A549 (cell line): ENCODE measurements at regions not wholly inside any gene's neighbourhood (a gene's known extent, or its start where the extent isn't known, plus 50 kb on each side); places are given as distances from the start of the nearest gene placed in this dataset.

Source experiments
- ATAC-seq, 2 experiments: fragments of 200-7000 bp in 1 of 2; fragments of >200 bp in 1 of 2; cut with Nextera tagmentation in 1 of 2; cut with Tn5 transposase in 1 of 2; 3 replicates each; pipeline versions ENCODE4 v1.8.0 to v1.9.1; 2018 to 2020; ENCODE audit warnings: mild to moderate bottlenecking in 1 of 2, moderate library complexity in 1 of 2
- CTCF ChIA-PET: fragments of 300-600 bp; sonication (Branson Sonifier 250); formaldehyde crosslinking; extraction: SDS; loops from one replicate; lab custom pipeline; 2021; ENCODE audit warnings: antibody characterized with exemption, inconsistent platforms; lab: Yijun Ruan, JAX
- POLR2A ChIA-PET: fragments of 350-600 bp; formaldehyde crosslinking; extraction: SDS; loops from one replicate; lab custom pipeline; 2021; ENCODE audit warnings: antibody characterized with exemption, inconsistent platforms; lab: Yijun Ruan, JAX
- DNase-seq, 2 experiments: peaks; one replicate each; pipeline versions ENCODE4 v3.0.0 to v3.0.0-alpha.2; 2011 to 2016; ENCODE audit warnings: low read depth in 1 of 2, low spot score in 1 of 2
- FAIRE-seq: peaks from 2 replicates; lab custom pipeline; 2011; peaks lifted over from hg19 to GRCh38; lab: Jason Lieb, UNC
- H3K27ac ChIP-seq, 2 experiments: fragments of >200 bp; sonication (Bioruptor Twin); formaldehyde crosslinking; 3 replicates each; pipeline ENCODE4 v1.5.1; 2016 to 2017
- H3K4me1 ChIP-seq: fragments of >200 bp; sonication (Bioruptor Twin); formaldehyde crosslinking; 3 replicates; pipeline ENCODE4 v1.6.1; 2016
- H3K4me2 ChIP-seq: fragments of >200 bp; sonication (Bioruptor Twin); formaldehyde crosslinking; 3 replicates; pipeline ENCODE4 v1.6.1; 2016
- H3K4me3 ChIP-seq: fragments of >200 bp; sonication (Bioruptor Twin); formaldehyde crosslinking; 3 replicates; pipeline ENCODE4 v1.5.1; 2016
- H3K9me3 ChIP-seq: fragments of >200 bp; sonication (Bioruptor Twin); formaldehyde crosslinking; 3 replicates; pipeline ENCODE4 v1.6.1; 2016
- CEBPB ChIP-seq, 2 experiments: fragments of >200 bp in 1 of 2; sonication (Bioruptor Twin) in 1 of 2; formaldehyde crosslinking in 1 of 2; IDR thresholded peaks; 2 replicates each; pipeline ENCODE4 v1.6.1; 2012 to 2016
- CTCF ChIP-seq: fragments of >200 bp; sonication (Bioruptor Twin); formaldehyde crosslinking; IDR thresholded peaks from 3 replicates; pipeline ENCODE4 v1.5.1; 2016
- E2F6 ChIP-seq: IDR thresholded peaks from 2 replicates; pipeline ENCODE4 v1.6.1; 2012; ENCODE audit warnings: low read depth, borderline replicate concordance
- EHF ChIP-seq: fragments of 250-450 bp; sonication (Bioruptor Pico); IDR thresholded peaks from 2 replicates; pipeline ENCODE4 v1.5.0; 2020; ENCODE audit warnings: mild to moderate bottlenecking
- EHMT2 ChIP-seq: fragments of 200-600 bp; sonication (generic); IDR thresholded peaks from 2 replicates; pipeline ENCODE4 v1.6.1; 2016; ENCODE audit warnings: antibody characterized with exemption, low read depth, mild to moderate bottlenecking, moderate library complexity
- FOSB ChIP-seq: fragments of 250-450 bp; sonication (Bioruptor Pico); IDR thresholded peaks from 2 replicates; pipeline ENCODE4 v1.5.0; 2020; ENCODE audit warnings: mild to moderate bottlenecking, moderate library complexity
- GATA3 ChIP-seq: IDR thresholded peaks from 2 replicates; pipeline ENCODE4 v1.6.1; 2012; ENCODE audit warnings: borderline replicate concordance
- HES2 ChIP-seq: fragments of >200 bp; sonication (Bioruptor Twin); formaldehyde crosslinking; IDR thresholded peaks from 2 replicates; pipeline ENCODE4 v1.6.1; 2016
- HEYL ChIP-seq: fragments of 250-450 bp; sonication (Bioruptor Pico); IDR thresholded peaks from 2 replicates; pipeline ENCODE4 v1.8.0; 2021; ENCODE audit warnings: mild to moderate bottlenecking, moderate library complexity
- HMGXB4 ChIP-seq: fragments of 250-450 bp; sonication (Bioruptor Pico); IDR thresholded peaks from 2 replicates; pipeline ENCODE4 v1.5.0; 2021; ENCODE audit warnings: mild to moderate bottlenecking, moderate library complexity, borderline replicate concordance
- HOXA7 ChIP-seq: fragments of 250-450 bp; sonication (Bioruptor Pico); IDR thresholded peaks from 2 replicates; pipeline ENCODE4 v1.5.0; 2020; ENCODE audit warnings: mild to moderate bottlenecking, moderate library complexity
- HOXB5 ChIP-seq: fragments of 250-450 bp; sonication (Bioruptor Pico); IDR thresholded peaks from 2 replicates; pipeline ENCODE4 v1.5.0; 2020; ENCODE audit warnings: mild to moderate bottlenecking, moderate library complexity
- JUN ChIP-seq, 2 experiments: fragments of >200 bp; sonication (Bioruptor Twin); formaldehyde crosslinking; IDR thresholded peaks; 2 replicates in 1 of 2; 3 replicates in 1 of 2; pipeline ENCODE4 v1.6.1; 2016 to 2017
- JUNB ChIP-seq: fragments of >200 bp; sonication (Bioruptor Twin); formaldehyde crosslinking; IDR thresholded peaks from 2 replicates; pipeline ENCODE4 v1.6.1; 2016
- MAX ChIP-seq: IDR thresholded peaks from 2 replicates; pipeline ENCODE4 v1.6.1; 2012
- MAZ ChIP-seq: fragments of 150-350 bp; IDR thresholded peaks from 2 replicates; pipeline ENCODE4 v1.6.1; 2014; ENCODE audit warnings: antibody characterized with exemption, low read depth, low read length, borderline replicate concordance
- NFE2L2 ChIP-seq: fragments of 150-350 bp; conservative IDR thresholded peaks from 2 replicates; pipeline ENCODE4 v1.6.1; 2014; ENCODE audit warnings: low read length
- NR3C1 ChIP-seq: fragments of >200 bp; sonication (Bioruptor Twin); formaldehyde crosslinking; IDR thresholded peaks from 3 replicates; pipeline ENCODE4 v1.6.1; 2017
- PBX3 ChIP-seq: IDR thresholded peaks from 2 replicates; pipeline ENCODE4 v1.6.1; 2012
- PHF8 ChIP-seq: fragments of 200-600 bp; sonication (generic); IDR thresholded peaks from 2 replicates; pipeline ENCODE4 v1.6.1; 2016; ENCODE audit warnings: low read depth, mild to moderate bottlenecking, antibody characterized with exemption, moderate library complexity, borderline replicate concordance
- POLR2AphosphoS2 ChIP-seq: conservative IDR thresholded peaks from 2 replicates; pipeline ENCODE4 v1.6.1; 2012; ENCODE audit warnings: low read length, improper control_type of control experiment, inconsistent platforms
- RARB ChIP-seq: fragments of 250-450 bp; sonication (Bioruptor Pico); IDR thresholded peaks from 2 replicates; pipeline ENCODE4 v1.8.0; 2021; ENCODE audit warnings: mild to moderate bottlenecking, moderate library complexity
- RFX5 ChIP-seq: fragments of 450-650 bp; IDR thresholded peaks from 2 replicates; pipeline ENCODE4 v1.7.1; 2014; ENCODE audit warnings: antibody characterized with exemption, mild to moderate bottlenecking, moderate library complexity
- SMC3 ChIP-seq: fragments of >200 bp; sonication (Bioruptor Twin); formaldehyde crosslinking; IDR thresholded peaks from 3 replicates; pipeline ENCODE4 v1.6.1; 2018; ENCODE audit warnings: inconsistent platforms
- TP53 ChIP-seq: fragments of 250-450 bp; sonication (Bioruptor Pico); IDR thresholded peaks from 2 replicates; pipeline ENCODE4 v1.5.0; 2021; ENCODE audit warnings: mild to moderate bottlenecking, moderate library complexity
- ZC3H11A ChIP-seq: fragments of 450-650 bp; IDR thresholded peaks from 2 replicates; pipeline ENCODE4 v1.6.1; 2014; ENCODE audit warnings: antibody characterized with exemption, mild to moderate bottlenecking
- ZFP36 ChIP-seq: fragments of 450-650 bp; IDR thresholded peaks from 2 replicates; pipeline ENCODE4 v1.6.1; 2014; ENCODE audit warnings: borderline replicate concordance; ENCODE audit not compliant: partially characterized antibody
- ZNF302 ChIP-seq: fragments of 250-450 bp; sonication (Bioruptor Pico); IDR thresholded peaks from 2 replicates; pipeline ENCODE4 v1.9.0; 2021; ENCODE audit warnings: inconsistent platforms, mild to moderate bottlenecking, moderate library complexity
- WGBS: methylation state at CpG from one replicate; pipeline ENCODE4 v1.1.6; 2017; ENCODE audit errors: missing lambda C conversion rate; 5-methylcytosine and 5-hydroxymethylcytosine counted together

GRCh38 chr9:2263665-2264064 is 248.5 kb downstream of the SMARCA2 start:
- no peak overlapping the region for H3K27ac ChIP-seq
- CTCF ChIA-PET, result interaction anchor here (1.2 kb wide), 1 partner anchor 11 kb away, joined by 3 read pairs; no protein-coding TSS in a partner anchor
- no peak for FAIRE-seq
- DNase-seq, result no peak
- H3K4me1 ChIP-seq, result peaks cover 24% of the 10 kb centered on the region
- TF ChIP-seq HEYL (CRISPR knock-in tag) (no peak), JUN (IDR thresholded peaks at IDR 0.05) (no peak), PHF8 (no peak), NFE2L2 (no peak), NR3C1 (no peak), HMGXB4 (CRISPR knock-in tag) (no peak), HES2 (no peak)
- TF ChIP-seq, all 56 proteins: peak for 0
- 59% methylated on average over 3 of the region's 3 CpGs for WGBS
- H3K4me2 ChIP-seq, result no peak overlapping the region
- H3K9me3 ChIP-seq, result no peaks in the 10 kb centered on the region
- no peak for ATAC-seq
- H3K4me3 ChIP-seq, result no peak overlapping the region
- POLR2A ChIA-PET, result no interaction called here

GRCh38 chr9:2264081-2264480 is 248.9 kb downstream of the SMARCA2 start:
- Histone ChIP-seq H3K4me1 (peaks cover 24% of the 10 kb centered on the region), H3K4me2 (no peak overlapping the region), H3K27ac (no peak overlapping the region), H3K4me3 (no peak overlapping the region), H3K9me3 (no peaks in the 10 kb centered on the region)
- ChIA-PET CTCF (interaction anchor here (0.7 to 1.2 kb wide), 2 partner anchors 8 to 11 kb away, joined by 3 read pairs; no protein-coding TSS in a partner anchor), POLR2A (no interaction called here)
- WGBS, result 54% methylated on average over 8 of the region's 8 CpGs
- TF ChIP-seq RARB (CRISPR knock-in tag) (no peak), GATA3 (no peak), MAZ (no peak), SMC3 (no peak), RFX5 (no peak), EHF (CRISPR knock-in tag) (no peak), PBX3 (no peak), ZNF302 (CRISPR knock-in tag) (no peak), MAX (no peak), POLR2AphosphoS2 (no peak)
- ATAC-seq (no peak), FAIRE-seq (no peak), DNase-seq (no peak)

GRCh38 chr9:2267181-2267745 is 252.1 kb downstream of the SMARCA2 start:
- WGBS, result 75% methylated on average over 7 of the region's 7 CpGs
- no peak for ATAC-seq
- FAIRE-seq, result no peak
- DNase-seq, result no peak
- H3K9me3 ChIP-seq, result no peaks in the 10 kb centered on the region
- H3K4me1 ChIP-seq, result 0 out of 3 replicates have a peak, but pooled peaks cover under 1% of the 10 kb centered on the region
- H3K4me3 ChIP-seq, result no peak overlapping the region
- TF ChIP-seq ZFP36 (no peak), TP53 (CRISPR knock-in tag) (no peak), RARB (CRISPR knock-in tag) (no peak), FOSB (no peak), E2F6 (no peak), RFX5 (no peak), HOXB5 (CRISPR knock-in tag) (no peak), HOXA7 (CRISPR knock-in tag) (no peak), POLR2AphosphoS2 (no peak), JUNB (no peak), CEBPB (IDR thresholded peaks at IDR 0.05) (no peak), MAZ (no peak), EHMT2 (no peak), ZC3H11A (no peak), CTCF (no peak)
- TF ChIP-seq, all 56 proteins: peak for 0
- H3K27ac ChIP-seq, result no peak overlapping the region
- no peak overlapping the region for H3K4me2 ChIP-seq
- CTCF ChIA-PET, result interaction anchor here (0.7 to 1.0 kb wide), 3 partner anchors 9 to 135 kb away, joined by 3 read pairs; no protein-coding TSS in a partner anchor
- POLR2A ChIA-PET, result no interaction called here
